ENCODE measurements at regions not wholly inside any gene's neighbourhood (a gene's known extent, or its start where the extent isn't known, plus 50 kb on each side); places are given as distances from the start of the nearest gene placed in this dataset.

DNA sequence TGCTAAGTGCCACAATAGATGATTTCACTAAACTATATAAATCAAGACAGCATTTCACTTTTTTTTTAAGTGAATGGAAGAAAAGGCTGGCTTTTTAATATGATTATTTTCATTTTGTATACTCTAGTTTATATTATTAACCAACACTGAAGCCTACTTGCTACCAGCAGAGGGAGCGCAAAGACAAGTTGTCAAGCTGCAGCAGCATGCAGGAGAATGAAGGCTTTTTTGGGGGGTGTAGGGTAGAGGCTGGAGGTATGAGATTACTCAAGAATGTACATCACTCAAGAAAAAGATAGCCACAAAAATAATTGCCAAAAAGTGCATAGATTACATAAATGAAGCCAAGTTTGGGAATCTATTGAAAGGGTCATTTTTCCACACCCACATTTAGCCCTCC, 519.5 kb downstream of the FGF13 start:
- Histone ChIP-seq H2BK5ac (ENCODE audit: low read length) (no peak overlapping the region), H3K4ac (ENCODE audit: low read length) (no peak overlapping the region), H3K14ac (ENCODE audit: low read length) (no peak overlapping the region), H2BK12ac (ENCODE audit: low read length) (no peak overlapping the region), H3K18ac (ENCODE audit: low read length) (no peak overlapping the region), H3K27ac (replicated peaks; ENCODE audit: low read length) (no peak overlapping the region), H3K4me3 (ENCODE audit: low read length in 2 of 2) (no peak overlapping the region), H2AFZ (ENCODE audit: low read length) (no peak overlapping the region), H2AK5ac (ENCODE audit: low read depth, low read length) (no peak overlapping the region), H2BK120ac (ENCODE audit: low read depth, low read length) (no peak overlapping the region), H3K23ac (ENCODE audit: low read depth, low read length, poor library complexity) (no peak overlapping the region), H4K91ac (ENCODE audit: low read depth, low read length, poor library complexity) (no peak overlapping the region), H4K8ac (ENCODE audit: low read depth, low read length) (no peak overlapping the region), H3K4me1 (ENCODE audit: control insufficient read depth in 2 of 2, insufficient read depth in 1 of 2, low read depth in 1 of 2, low read length in 2 of 2) (no peaks in the 10 kb centered on the region), H3K79me1 (ENCODE audit: low read depth, low read length) (no peaks in the 10 kb centered on the region), H2BK15ac (ENCODE audit: low read length) (no peak overlapping the region), H3K36me3 (replicated peaks in 1 of 2; ENCODE audit: control insufficient read depth in 2 of 2, insufficient read depth in 2 of 2, low read length in 2 of 2) (no peaks in the 10 kb centered on the region), H3K27me3 (ENCODE audit: control insufficient read depth in 3 of 3, insufficient read depth in 3 of 3, low read depth in 1 of 3, low read length in 3 of 3) (no peaks in the 10 kb centered on the region), H3K9ac (ENCODE audit: low read depth, low read length, poor library complexity) (no peak overlapping the region), H3K9me3 (replicated peaks in 1 of 2; ENCODE audit: control insufficient read depth in 2 of 2, insufficient read depth in 1 of 2, low read depth in 1 of 2, low read length in 2 of 2) (no peaks in the 10 kb centered on the region), H3K4me2 (ENCODE audit: insufficient read depth, low read length, poor library complexity, severe bottlenecking) (no peak overlapping the region)
- DNase-seq (ENCODE audit: low spot score), result peak; percentile 24
- WGBS, 2 donors (ENCODE audit: extremely low coverage in 2 of 2, insufficient read length in 2 of 2, insufficient replicate concordance in 1 of 2), result no CpG with 5 or more reads among the region's 1 CpG

GRCh38 chrX:138229718-138230117, 481.8 kb downstream of the FGF13 start:
- no peaks in the 10 kb centered on the region for H3K27me3 ChIP-seq (ENCODE audit: control insufficient read depth in 3 of 3, insufficient read depth in 3 of 3, low read depth in 1 of 3, low read length in 3 of 3)
- DNase-seq (ENCODE audit: low spot score), result no peak
- no CpG with 5 or more reads among the region's 2 CpGs for WGBS, 2 donors (ENCODE audit: extremely low coverage in 2 of 2, insufficient read length in 2 of 2, insufficient replicate concordance in 1 of 2)

DNA sequence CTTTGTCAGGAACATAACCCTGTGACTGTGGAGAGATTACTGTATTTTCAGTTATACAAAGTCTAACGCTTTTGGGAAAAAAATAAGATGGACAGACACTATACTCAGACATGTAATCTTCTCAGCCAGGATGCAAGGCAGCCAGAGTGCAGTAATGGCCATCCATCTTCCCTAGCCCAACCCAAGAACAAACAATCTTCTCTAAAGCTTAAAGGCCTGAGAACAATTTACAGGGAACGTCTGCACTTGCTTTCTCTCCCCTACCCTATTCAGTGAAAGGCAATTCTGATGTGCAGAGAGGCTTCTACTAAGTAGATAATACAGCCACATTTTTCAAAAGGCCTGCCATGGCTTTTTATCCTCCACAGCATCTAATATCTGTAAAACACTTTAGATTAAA, 471.3 kb downstream of the FGF13 start:
- Histone ChIP-seq H3K27me3 (ENCODE audit: control insufficient read depth in 3 of 3, insufficient read depth in 3 of 3, low read depth in 1 of 3, low read length in 3 of 3) (no peaks in the 10 kb centered on the region), H3K9ac (ENCODE audit: low read depth, low read length, poor library complexity) (no peak overlapping the region), H3K14ac (ENCODE audit: low read length) (no peak overlapping the region), H3K18ac (ENCODE audit: low read length) (no peak overlapping the region), H3K4me2 (ENCODE audit: insufficient read depth, low read length, poor library complexity, severe bottlenecking) (no peak overlapping the region), H3K4me3 (ENCODE audit: low read length in 2 of 2) (no peak overlapping the region), H4K91ac (ENCODE audit: low read depth, low read length, poor library complexity) (no peak overlapping the region), H2BK120ac (ENCODE audit: low read depth, low read length) (no peak overlapping the region), H3K23ac (ENCODE audit: low read depth, low read length, poor library complexity) (no peak overlapping the region), H2BK12ac (ENCODE audit: low read length) (no peak overlapping the region), H3K79me1 (ENCODE audit: low read depth, low read length) (no peaks in the 10 kb centered on the region), H3K9me3 (replicated peaks in 1 of 2; ENCODE audit: control insufficient read depth in 2 of 2, insufficient read depth in 1 of 2, low read depth in 1 of 2, low read length in 2 of 2) (no peaks in the 10 kb centered on the region), H2BK15ac (ENCODE audit: low read length) (no peak overlapping the region), H3K27ac (replicated peaks; ENCODE audit: low read length) (no peak overlapping the region), H3K4ac (ENCODE audit: low read length) (no peak overlapping the region), H2AFZ (ENCODE audit: low read length) (no peak overlapping the region), H2BK5ac (ENCODE audit: low read length) (no peak overlapping the region), H3K4me1 (ENCODE audit: control insufficient read depth in 2 of 2, insufficient read depth in 1 of 2, low read depth in 1 of 2, low read length in 2 of 2) (no peaks in the 10 kb centered on the region), H3K36me3 (replicated peaks in 1 of 2; ENCODE audit: control insufficient read depth in 2 of 2, insufficient read depth in 2 of 2, low read length in 2 of 2) (no peaks in the 10 kb centered on the region), H2AK5ac (ENCODE audit: low read depth, low read length) (no peak overlapping the region), H4K8ac (ENCODE audit: low read depth, low read length) (no peak overlapping the region)
- DNase-seq (ENCODE audit: low spot score), result no peak
- no CpG with 5 or more reads among the region's 2 CpGs for WGBS, 2 donors (ENCODE audit: extremely low coverage in 2 of 2, insufficient read length in 2 of 2, insufficient replicate concordance in 1 of 2)

More at GRCh38 chrX:138229718-138230117, 481.8 kb downstream of the FGF13 start:
- Histone ChIP-seq H3K9ac (ENCODE audit: low read depth, low read length, poor library complexity) (no peak overlapping the region), H3K79me1 (ENCODE audit: low read depth, low read length) (no peaks in the 10 kb centered on the region), H3K27ac (replicated peaks; ENCODE audit: low read length) (no peak overlapping the region), H3K4me1 (ENCODE audit: control insufficient read depth in 2 of 2, insufficient read depth in 1 of 2, low read depth in 1 of 2, low read length in 2 of 2) (no peaks in the 10 kb centered on the region), H2BK120ac (ENCODE audit: low read depth, low read length) (no peak overlapping the region), H2AK5ac (ENCODE audit: low read depth, low read length) (no peak overlapping the region), H2BK5ac (ENCODE audit: low read length) (no peak overlapping the region), H4K8ac (ENCODE audit: low read depth, low read length) (no peak overlapping the region), H3K18ac (ENCODE audit: low read length) (no peak overlapping the region), H3K4me2 (ENCODE audit: insufficient read depth, low read length, poor library complexity, severe bottlenecking) (no peak overlapping the region), H3K4me3 (ENCODE audit: low read length in 2 of 2) (no peak overlapping the region), H2BK12ac (ENCODE audit: low read length) (no peak overlapping the region), H2BK15ac (ENCODE audit: low read length) (no peak overlapping the region), H3K4ac (ENCODE audit: low read length) (no peak overlapping the region), H3K23ac (ENCODE audit: low read depth, low read length, poor library complexity) (no peak overlapping the region), H2AFZ (ENCODE audit: low read length) (no peak overlapping the region), H4K91ac (ENCODE audit: low read depth, low read length, poor library complexity) (no peak overlapping the region), H3K36me3 (replicated peaks in 1 of 2; ENCODE audit: control insufficient read depth in 2 of 2, insufficient read depth in 2 of 2, low read length in 2 of 2) (no peaks in the 10 kb centered on the region), H3K14ac (ENCODE audit: low read length) (no peak overlapping the region), H3K9me3 (replicated peaks in 1 of 2; ENCODE audit: control insufficient read depth in 2 of 2, insufficient read depth in 1 of 2, low read depth in 1 of 2, low read length in 2 of 2) (no peaks in the 10 kb centered on the region)

DNA sequence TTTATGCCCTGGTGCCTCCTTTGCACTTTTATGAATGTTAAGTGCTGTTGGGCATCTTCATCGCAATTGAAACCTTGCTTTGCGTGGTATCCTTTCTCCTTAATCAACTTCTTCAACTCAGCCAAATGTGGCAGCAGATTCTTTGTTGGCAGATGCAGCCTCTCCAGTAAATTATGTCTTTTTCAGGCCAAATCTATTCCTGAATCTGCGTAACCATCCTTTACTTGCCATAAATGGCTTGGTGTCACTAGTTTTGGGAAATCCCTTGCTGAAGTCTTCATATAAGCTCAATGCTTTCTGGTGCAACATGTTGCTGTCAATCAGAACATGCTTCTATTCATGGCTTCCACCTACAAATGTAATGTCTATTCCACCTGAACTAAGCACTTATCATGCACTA, 457.5 kb downstream of the FGF13 start:
- Histone ChIP-seq H3K9me3 (replicated peaks in 1 of 2; ENCODE audit: control insufficient read depth in 2 of 2, insufficient read depth in 1 of 2, low read depth in 1 of 2, low read length in 2 of 2) (no peaks in the 10 kb centered on the region), H3K4me3 (ENCODE audit: low read length in 2 of 2) (no peak overlapping the region), H3K27ac (replicated peaks; ENCODE audit: low read length) (no peak overlapping the region), H3K36me3 (replicated peaks in 1 of 2; ENCODE audit: control insufficient read depth in 2 of 2, insufficient read depth in 2 of 2, low read length in 2 of 2) (no peaks in the 10 kb centered on the region), H3K14ac (ENCODE audit: low read length) (no peak overlapping the region), H2BK15ac (ENCODE audit: low read length) (no peak overlapping the region), H2AFZ (ENCODE audit: low read length) (no peak overlapping the region), H3K27me3 (ENCODE audit: control insufficient read depth in 3 of 3, insufficient read depth in 3 of 3, low read depth in 1 of 3, low read length in 3 of 3) (no peaks in the 10 kb centered on the region), H3K4ac (ENCODE audit: low read length) (no peak overlapping the region), H3K23ac (ENCODE audit: low read depth, low read length, poor library complexity) (no peak overlapping the region), H2BK12ac (ENCODE audit: low read length) (no peak overlapping the region), H4K8ac (ENCODE audit: low read depth, low read length) (no peak overlapping the region), H2AK5ac (ENCODE audit: low read depth, low read length) (no peak overlapping the region), H2BK120ac (ENCODE audit: low read depth, low read length) (no peak overlapping the region), H2BK5ac (ENCODE audit: low read length) (no peak overlapping the region), H3K18ac (ENCODE audit: low read length) (no peak overlapping the region), H3K79me1 (ENCODE audit: low read depth, low read length) (no peaks in the 10 kb centered on the region), H3K4me1 (ENCODE audit: control insufficient read depth in 2 of 2, insufficient read depth in 1 of 2, low read depth in 1 of 2, low read length in 2 of 2) (peaks cover 4 to 7% of the 10 kb centered on the region in 2 donors), H3K4me2 (ENCODE audit: insufficient read depth, low read length, poor library complexity, severe bottlenecking) (no peak overlapping the region), H3K9ac (ENCODE audit: low read depth, low read length, poor library complexity) (no peak overlapping the region), H4K91ac (ENCODE audit: low read depth, low read length, poor library complexity) (no peak overlapping the region)
- DNase-seq (ENCODE audit: low spot score), result no peak
- WGBS, 2 donors (ENCODE audit: extremely low coverage in 2 of 2, insufficient read length in 2 of 2, insufficient replicate concordance in 1 of 2), result no CpG with 5 or more reads among the region's 3 CpGs

Measured in neuronal stem cell (in vitro differentiated cells).